ENCODE measurements at regions not wholly inside any gene's neighbourhood (a gene's known extent, or its start where the extent isn't known, plus 50 kb on each side); places are given as distances from the start of the nearest gene placed in this dataset.
"Not testable (repeated sequence)": the region's sequence is repeated elsewhere in the genome, so short reads cannot be mapped to it uniquely, and the experiment has no call there.

- DNase-seq: no peak
Measured at GRCh38 chr2:8234253-8234652, 447.6 kb upstream of the ID2 start.

- peak; percentile 19 for DNase-seq
Measured at GRCh38 chr2:8234757-8235374, 447.0 kb upstream of the ID2 start.

GRCh38 chr2:8235419-8235818 is 446.4 kb upstream of the ID2 start:
- no peak for DNase-seq

GRCh38 chr2:8236391-8236790 is 445.5 kb upstream of the ID2 start:
- no peak for DNase-seq

GRCh38 chr2:8238521-8239230 is 443.2 kb upstream of the ID2 start:
- no peak for DNase-seq

- DNase-seq: no peak
Measured at GRCh38 chr2:8239531-8240088, 442.2 kb upstream of the ID2 start.

GRCh38 chr2:8241317-8241716 is 440.5 kb upstream of the ID2 start:
- no peak for DNase-seq

GRCh38 chr2:8242739-8243138 is 439.1 kb upstream of the ID2 start:
- no peak for DNase-seq

GRCh38 chr2:8243748-8244400 is 438.0 kb upstream of the ID2 start:
- DNase-seq: no peak

- no peak for DNase-seq
Measured at GRCh38 chr2:8244639-8245038, 437.2 kb upstream of the ID2 start.

- DNase-seq: no peak
Measured at GRCh38 chr2:8246137-8246536, 435.7 kb upstream of the ID2 start.

GRCh38 chr2:8247905-8248622 is 433.8 kb upstream of the ID2 start:
- DNase-seq: no peak

GRCh38 chr2:8248623-8248957 is 433.3 kb upstream of the ID2 start:
- no peak for DNase-seq

- no peak for DNase-seq
Measured at GRCh38 chr2:8249141-8249540, 432.7 kb upstream of the ID2 start.

GRCh38 chr2:8249769-8250168 is 432.1 kb upstream of the ID2 start:
- DNase-seq: no peak

GRCh38 chr2:8250290-8250689 is 431.6 kb upstream of the ID2 start:
- DNase-seq: not testable (repeated sequence)

GRCh38 chr2:8251291-8251690 is 430.6 kb upstream of the ID2 start:
- DNase-seq: no peak

- DNase-seq: no peak
Measured at GRCh38 chr2:8251856-8252255, 430.0 kb upstream of the ID2 start.

GRCh38 chr2:8252997-8253694 is 428.7 kb upstream of the ID2 start:
- DNase-seq: peak; percentile 7

- no peak for DNase-seq
Measured at GRCh38 chr2:8253781-8254180, 428.1 kb upstream of the ID2 start.

GRCh38 chr2:8254214-8254613 is 427.6 kb upstream of the ID2 start:
- not testable (repeated sequence) for DNase-seq

- no peak for DNase-seq
Measured at GRCh38 chr2:8254791-8255447, 426.9 kb upstream of the ID2 start.
